HFFc6 (cell line): ENCODE measurements at regions not wholly inside any gene's neighbourhood (a gene's known extent, or its start where the extent isn't known, plus 50 kb on each side); places are given as distances from the start of the nearest gene placed in this dataset.

ENCODE experiments used
- DNase-seq: peaks from one replicate; pipeline ENCODE4 v3.0.0-alpha.2; 2018
- H3K27ac Mint-ChIP-seq: 2 replicates; pipeline ENCODE4 v1.8.0; 2020; ENCODE audit warnings: mild to moderate bottlenecking, mixed read lengths
- H3K27me3 Mint-ChIP-seq: 2 replicates; pipeline ENCODE4 v1.8.0; 2021; ENCODE audit warnings: mild to moderate bottlenecking, moderate library complexity, mixed read lengths; ENCODE audit not compliant: insufficient read depth
- H3K36me3 Mint-ChIP-seq: 2 replicates; pipeline ENCODE4 v1.8.0; 2021; ENCODE audit warnings: low read depth, mixed read lengths
- H3K4me1 Mint-ChIP-seq: 2 replicates; pipeline ENCODE4 v1.8.0; 2020; ENCODE audit warnings: low read depth, mixed read lengths
- H3K4me3 Mint-ChIP-seq: 2 replicates; pipeline ENCODE4 v1.8.0; 2020; ENCODE audit warnings: mild to moderate bottlenecking, moderate library complexity, mixed read lengths
- H3K9me3 Mint-ChIP-seq: 2 replicates; pipeline ENCODE4 v1.8.0; 2020; ENCODE audit warnings: mild to moderate bottlenecking, mixed read lengths
- CTCF ChIP-seq: fragments of 200-600 bp; sonication (generic); IDR thresholded peaks from 2 replicates; pipeline ENCODE4 v1.5.0; 2021; ENCODE audit warnings: antibody characterized with exemption, mild to moderate bottlenecking

DNA sequence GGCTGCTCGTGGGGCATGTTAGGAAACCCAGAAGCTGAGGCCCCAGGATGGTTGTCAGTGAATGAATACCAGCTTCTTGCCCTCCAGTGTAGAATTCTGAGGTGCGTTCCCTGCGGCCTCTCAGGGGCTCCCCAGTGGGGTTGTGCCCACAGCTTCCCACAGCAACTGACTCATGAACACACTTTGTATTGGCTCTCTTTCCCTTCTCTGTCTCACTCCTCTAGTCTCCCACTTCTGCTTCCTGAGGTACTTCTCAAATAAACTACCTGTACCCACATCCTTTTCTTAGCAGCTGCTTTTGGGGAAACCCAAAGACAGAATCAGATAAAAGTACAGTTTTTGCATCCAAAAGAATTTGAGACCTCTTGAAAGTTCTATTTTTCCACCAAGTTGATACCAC, 107.7 kb upstream of the JAG1 start:
- Mint-ChIP-seq H3K36me3 (no peaks in the 10 kb centered on the region), H3K4me3 (no peak overlapping the region), H3K27me3 (no peaks in the 10 kb centered on the region; the same call in 1 of the 2 replicates), H3K9me3 (no peaks in the 10 kb centered on the region), H3K27ac (no peak overlapping the region), H3K4me1 (no peaks in the 10 kb centered on the region)
- TF ChIP-seq CTCF = no peak
- DNase-seq = no peak

GRCh38 chr20:10783707-10784553, 110.1 kb upstream of the JAG1 start:
- Mint-ChIP-seq H3K27me3 (no peaks in the 10 kb centered on the region; the same call in 1 of the 2 replicates), H3K36me3 (no peaks in the 10 kb centered on the region), H3K4me3 (no peak overlapping the region), H3K4me1 (no peaks in the 10 kb centered on the region), H3K9me3 (no peaks in the 10 kb centered on the region), H3K27ac (no peak overlapping the region)
- no peak for TF ChIP-seq CTCF
- DNase-seq = no peak

GRCh38 chr20:10784554-10785183, 110.9 kb upstream of the JAG1 start:
- Mint-ChIP-seq H3K36me3 (no peaks in the 10 kb centered on the region), H3K4me1 (no peaks in the 10 kb centered on the region), H3K9me3 (no peaks in the 10 kb centered on the region), H3K27ac (no peak overlapping the region), H3K4me3 (no peak overlapping the region), H3K27me3 (no peaks in the 10 kb centered on the region; the same call in 1 of the 2 replicates)
- DNase-seq = no peak
- no peak for TF ChIP-seq CTCF

GRCh38 chr20:10786678-10787077, 112.9 kb upstream of the JAG1 start:
- Mint-ChIP-seq H3K27ac (no peak overlapping the region), H3K36me3 (no peaks in the 10 kb centered on the region), H3K4me1 (no peaks in the 10 kb centered on the region), H3K27me3 (no peaks in the 10 kb centered on the region; the same call in 1 of the 2 replicates), H3K4me3 (no peak overlapping the region), H3K9me3 (no peaks in the 10 kb centered on the region)
- no peak for TF ChIP-seq CTCF
- no peak for DNase-seq

GRCh38 chr20:10788055-10788454, 114.3 kb upstream of the JAG1 start:
- H3K27ac Mint-ChIP-seq = no peak overlapping the region
- H3K36me3 Mint-ChIP-seq = no peaks in the 10 kb centered on the region
- DNase-seq = no peak
- no peaks in the 10 kb centered on the region for H3K4me1 Mint-ChIP-seq
- no peaks in the 10 kb centered on the region for H3K9me3 Mint-ChIP-seq
- no peak for TF ChIP-seq CTCF
- H3K27me3 Mint-ChIP-seq = no peaks in the 10 kb centered on the region; the same call in 1 of the 2 replicates
- no peak overlapping the region for H3K4me3 Mint-ChIP-seq
